Fibroblast of lung (primary cell): ENCODE measurements at regions not wholly inside any gene's neighbourhood (a gene's known extent, or its start where the extent isn't known, plus 50 kb on each side); places are given as distances from the start of the nearest gene placed in this dataset.

Experiments used
- CTCF ChIP-seq, 2 donors: IDR thresholded peaks in 1 of 2; conservative IDR thresholded peaks in 1 of 2; 1 replicate in 1 of 2; 2 replicates in 1 of 2; pipeline ENCODE4 v1.5.1; 2011 to 2012; ENCODE audit warnings: low read length in 2 of 2, control low read depth in 1 of 2, inconsistent platforms in 1 of 2, low read depth in 1 of 2, mild to moderate bottlenecking in 1 of 2
- EZH2 ChIP-seq: IDR thresholded peaks from 2 replicates; pipeline ENCODE4 v1.5.1; 2012; ENCODE audit warnings: low read length, control low read depth, mild to moderate bottlenecking; ENCODE audit errors: missing control alignments

- no peak for TF ChIP-seq CTCF (conservative IDR thresholded peaks at IDR 0.05 in 1 of 2, IDR thresholded peaks at IDR 0.05 in 1 of 2; ENCODE audit: low read depth in 1 of 2, low read length in 2 of 2)
- no peak for TF ChIP-seq EZH2
Observed at GRCh38 chr12:127306604-127307215, 960.3 kb upstream of the TMEM132C start.
